ENCODE measurements at regions not wholly inside any gene's neighbourhood (a gene's known extent, or its start where the extent isn't known, plus 50 kb on each side); places are given as distances from the start of the nearest gene placed in this dataset.

GRCh38 chr4:22029803-22030202 is 81.2 kb upstream of the KCNIP4 start:
- H3K36me3 ChIP-seq (ENCODE audit: control insufficient read depth, insufficient read depth, low read length), result no peaks in the 10 kb centered on the region
- no peaks in the 10 kb centered on the region for H3K27me3 Mint-ChIP-seq (ENCODE audit: insufficient read depth, unreplicated experiment)
- H3K4me3 Mint-ChIP-seq (ENCODE audit: unreplicated experiment), result no peak overlapping the region
- H3K4me3 ChIP-seq (ENCODE audit: low read depth, low read length), result no peak overlapping the region
- H3K27ac Mint-ChIP-seq (ENCODE audit: unreplicated experiment), result no peak overlapping the region
- no peaks in the 10 kb centered on the region for H3K4me1 Mint-ChIP-seq (ENCODE audit: low read depth, unreplicated experiment)
- ChIA-PET POLR2A (no interaction called here), CTCF (no interaction called here)
- DNase-seq, result no peak
- H3K4me1 ChIP-seq, result no peaks in the 10 kb centered on the region
- intact Hi-C loops (cut with micrococcal nuclease; ENCODE audit: unreplicated experiment), result no loop called here
- BruUV-seq (replicated peaks), result no TSS peak
- H3K36me3 Mint-ChIP-seq (ENCODE audit: insufficient read depth, unreplicated experiment), result no peaks in the 10 kb centered on the region
- no peaks in the 10 kb centered on the region for H3K9me3 ChIP-seq
- no peaks in the 10 kb centered on the region for H3K9me3 Mint-ChIP-seq (ENCODE audit: unreplicated experiment)
- H3K27me3 ChIP-seq (replicated peaks; ENCODE audit: control insufficient read depth, insufficient read depth, low read length), result no peaks in the 10 kb centered on the region
- no peak for TF ChIP-seq CTCF (IDR thresholded peaks at IDR 0.05; ENCODE audit: insufficient read depth in 1 of 2, low read depth in 1 of 2, low read length in 1 of 2, severe bottlenecking in 1 of 2, unreplicated experiment in 1 of 2)

GRCh38 chr4:22021106-22021505 is 72.5 kb upstream of the KCNIP4 start:
- Mint-ChIP-seq H3K4me1 (ENCODE audit: low read depth, unreplicated experiment) (no peaks in the 10 kb centered on the region), H3K4me3 (ENCODE audit: unreplicated experiment) (no peak overlapping the region), H3K27ac (ENCODE audit: unreplicated experiment) (no peak overlapping the region), H3K27me3 (ENCODE audit: insufficient read depth, unreplicated experiment) (no peaks in the 10 kb centered on the region), H3K36me3 (ENCODE audit: insufficient read depth, unreplicated experiment) (no peaks in the 10 kb centered on the region), H3K9me3 (ENCODE audit: unreplicated experiment) (no peaks in the 10 kb centered on the region)
- DNase-seq, result no peak
- no peak for TF ChIP-seq CTCF (IDR thresholded peaks at IDR 0.05; ENCODE audit: insufficient read depth in 1 of 2, low read depth in 1 of 2, low read length in 1 of 2, severe bottlenecking in 1 of 2, unreplicated experiment in 1 of 2)
- no peaks in the 10 kb centered on the region for H3K9me3 ChIP-seq
- intact Hi-C loops (cut with micrococcal nuclease; ENCODE audit: unreplicated experiment), result no loop called here
- ChIA-PET CTCF (no interaction called here), POLR2A (no interaction called here)
- no TSS peak for BruUV-seq (replicated peaks)
- H3K4me1 ChIP-seq, result no peaks in the 10 kb centered on the region
- H3K27me3 ChIP-seq (replicated peaks; ENCODE audit: control insufficient read depth, insufficient read depth, low read length), result no peaks in the 10 kb centered on the region
- no peak overlapping the region for H3K4me3 ChIP-seq (ENCODE audit: low read depth, low read length)
- H3K36me3 ChIP-seq (ENCODE audit: control insufficient read depth, insufficient read depth, low read length), result no peaks in the 10 kb centered on the region

GRCh38 chr4:22020129-22020528 is 71.6 kb upstream of the KCNIP4 start:
- no TSS peak for BruUV-seq (replicated peaks)
- no peak for DNase-seq
- H3K27me3 ChIP-seq (replicated peaks; ENCODE audit: control insufficient read depth, insufficient read depth, low read length), result no peaks in the 10 kb centered on the region
- H3K4me1 ChIP-seq, result no peaks in the 10 kb centered on the region
- Mint-ChIP-seq H3K9me3 (ENCODE audit: unreplicated experiment) (no peaks in the 10 kb centered on the region), H3K27me3 (ENCODE audit: insufficient read depth, unreplicated experiment) (no peaks in the 10 kb centered on the region), H3K36me3 (ENCODE audit: insufficient read depth, unreplicated experiment) (no peaks in the 10 kb centered on the region), H3K4me3 (ENCODE audit: unreplicated experiment) (no peak overlapping the region), H3K4me1 (ENCODE audit: low read depth, unreplicated experiment) (no peaks in the 10 kb centered on the region), H3K27ac (ENCODE audit: unreplicated experiment) (no peak overlapping the region)
- no peak overlapping the region for H3K4me3 ChIP-seq (ENCODE audit: low read depth, low read length)
- no peaks in the 10 kb centered on the region for H3K36me3 ChIP-seq (ENCODE audit: control insufficient read depth, insufficient read depth, low read length)
- TF ChIP-seq CTCF (IDR thresholded peaks at IDR 0.05; ENCODE audit: insufficient read depth in 1 of 2, low read depth in 1 of 2, low read length in 1 of 2, severe bottlenecking in 1 of 2, unreplicated experiment in 1 of 2), result no peak
- ChIA-PET POLR2A (no interaction called here), CTCF (no interaction called here)
- H3K9me3 ChIP-seq, result no peaks in the 10 kb centered on the region
- intact Hi-C loops (cut with micrococcal nuclease; ENCODE audit: unreplicated experiment), result no loop called here
